LNCaP clone FGC (cell line): ENCODE measurements at regions not wholly inside any gene's neighbourhood (a gene's known extent, or its start where the extent isn't known, plus 50 kb on each side); places are given as distances from the start of the nearest gene placed in this dataset.

ENCODE experiments used
- DNase-seq: peaks from one replicate; pipeline ENCODE4 v3.0.0-alpha.2; 2011; ENCODE audit warnings: low read depth
- H3K4me3 ChIP-seq: 2 replicates; pipeline ENCODE4 v1.5.1; 2011; ENCODE audit warnings: mild to moderate bottlenecking, low read depth, low read length, control low read depth
- CTCF ChIP-seq: IDR thresholded peaks from 2 replicates; pipeline ENCODE4 v1.5.1; 2012; ENCODE audit warnings: mild to moderate bottlenecking; ENCODE audit not compliant: control insufficient read depth, insufficient read depth; ENCODE audit errors: extremely low read depth

- H3K4me3 ChIP-seq: no peak overlapping the region
- no peak for TF ChIP-seq CTCF
- no peak for DNase-seq
Observed at GRCh38 chr4:20480165-20480947, 219.9 kb upstream of the PACRGL start.

GRCh38 chr4:20483416-20483815, 216.8 kb upstream of the PACRGL start:
- no peak for TF ChIP-seq CTCF
- no peak for DNase-seq
- H3K4me3 ChIP-seq: no peak overlapping the region

GRCh38 chr4:20486433-20486832, 213.8 kb upstream of the PACRGL start:
- DNase-seq: peak; percentile 43
- no peak overlapping the region for H3K4me3 ChIP-seq
- TF ChIP-seq CTCF: no peak

GRCh38 chr4:20487446-20487845, 212.8 kb upstream of the PACRGL start:
- no peak for TF ChIP-seq CTCF

GRCh38 chr4:20487852-20488251, 212.4 kb upstream of the PACRGL start:
- no peak for TF ChIP-seq CTCF
- no peak overlapping the region for H3K4me3 ChIP-seq
- DNase-seq: no peak

More at GRCh38 chr4:20487446-20487845, 212.8 kb upstream of the PACRGL start:
- H3K4me3 ChIP-seq: no peak overlapping the region
- no peak for DNase-seq

GRCh38 chr4:20490734-20491133, 209.5 kb upstream of the PACRGL start:
- TF ChIP-seq CTCF: 0 out of 2 replicates have a peak, but pooled peaks have one; percentile 1
- no peak overlapping the region for H3K4me3 ChIP-seq
- DNase-seq: no peak
